ENCODE measurements at regions not wholly inside any gene's neighbourhood (a gene's known extent, or its start where the extent isn't known, plus 50 kb on each side); places are given as distances from the start of the nearest gene placed in this dataset.

- TF ChIP-seq CTCF (IDR thresholded peaks at IDR 0.05; ENCODE audit: insufficient read depth, low read length) = no peak
- no peak for TF ChIP-seq REST (IDR thresholded peaks at IDR 0.05; ENCODE audit: insufficient replicate concordance, low read depth)
- TF ChIP-seq SPI1 (IDR thresholded peaks at IDR 0.05; ENCODE audit: borderline replicate concordance, low read depth) = no peak
- no peak for TF ChIP-seq POLR2AphosphoS5 (IDR thresholded peaks at IDR 0.05; ENCODE audit: low read depth)
Observed at GRCh38 chr16:10266809-10267208, 84.6 kb upstream of the GRIN2A start.
